Vagina (tissue), 2 donors: ENCODE measurements at regions not wholly inside any gene's neighbourhood (a gene's known extent, or its start where the extent isn't known, plus 50 kb on each side); places are given as distances from the start of the nearest gene placed in this dataset.

Source experiments
- CTCF ChIP-seq, 3 experiments: fragments of 450-650 bp in 2 of 3; fragments of 200-600 bp in 1 of 3; sonication (generic) in 1 of 3; IDR thresholded peaks; one replicate each; pipeline ENCODE4 v1.5.1; 2017 to 2019; ENCODE audit warnings: antibody characterized with exemption in 3 of 3, mild to moderate bottlenecking in 2 of 3, moderate library complexity in 2 of 3
- POLR2AphosphoS5 ChIP-seq, 2 donors: sonication (generic); formaldehyde crosslinking; IDR thresholded peaks; one replicate each; pipeline ENCODE4 v1.9.0; 2017; ENCODE audit warnings: antibody characterized with exemption in 2 of 2, mild to moderate bottlenecking in 2 of 2, low read depth in 1 of 2; ENCODE audit not compliant: insufficient read depth in 1 of 2

DNA sequence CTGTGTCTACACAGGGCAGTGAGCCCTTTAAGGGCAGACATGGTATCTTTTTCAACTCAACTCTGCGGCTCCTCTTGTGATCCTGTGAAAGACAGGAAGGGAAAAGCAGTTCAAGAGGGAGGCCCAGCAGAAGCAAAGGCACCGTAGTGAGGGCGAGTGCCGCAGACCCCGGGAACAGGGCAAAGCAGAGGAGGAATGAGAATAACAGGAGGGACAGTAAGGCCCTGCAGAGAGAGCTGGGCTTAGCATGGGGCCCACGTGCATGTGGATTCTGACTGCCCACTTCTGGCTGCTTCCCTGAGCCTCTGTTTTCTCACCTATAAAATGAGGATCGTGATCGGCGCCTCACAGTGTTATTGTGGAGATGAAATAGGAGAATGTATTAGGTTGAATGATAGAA lies 409.3 kb downstream of the PTPRU start:
- TF ChIP-seq CTCF (IDR thresholded peaks at IDR 0.05) (no peak), POLR2AphosphoS5 (IDR thresholded peaks at IDR 0.05; ENCODE audit: insufficient read depth in 1 of 2, low read depth in 1 of 2) (no peak)
